ENCODE measurements at regions not wholly inside any gene's neighbourhood (a gene's known extent, or its start where the extent isn't known, plus 50 kb on each side); places are given as distances from the start of the nearest gene placed in this dataset.

GRCh38 chrX:124931958-124932357 is 387.7 kb upstream of the TEX13C start:
- no peak for DNase-seq (ENCODE audit: low read depth)

DNA sequence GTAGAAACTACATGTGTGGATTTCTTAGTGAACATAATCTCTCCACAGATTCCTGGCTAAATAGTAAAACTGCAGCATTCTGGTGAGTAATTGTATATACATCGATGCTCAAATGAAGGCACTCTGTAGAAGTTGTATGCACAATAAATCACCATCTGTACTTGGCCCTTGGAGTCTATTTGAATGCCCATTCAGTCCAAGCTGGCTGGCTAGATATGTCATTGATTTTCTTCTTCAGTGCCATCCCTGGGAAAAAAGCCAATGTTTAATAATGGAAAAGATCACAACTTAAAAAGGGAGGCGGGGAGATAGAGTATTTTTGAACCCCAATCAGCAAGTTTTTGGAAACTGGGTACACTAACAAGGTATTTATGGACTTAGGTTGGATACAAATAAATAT is 381.0 kb upstream of the TEX13C start:
- Histone ChIP-seq H3K4me3 (ENCODE audit: low read length) (no peak overlapping the region), H3K36me3 (ENCODE audit: control insufficient read depth, insufficient read depth, low read length, severe bottlenecking) (no peaks in the 10 kb centered on the region), H3K9ac (ENCODE audit: low read length) (no peak overlapping the region), H3K9me3 (ENCODE audit: control insufficient read depth, low read length) (no peaks in the 10 kb centered on the region), H3K4me1 (ENCODE audit: control insufficient read depth, insufficient read depth, low read length) (no peaks in the 10 kb centered on the region), H3K27me3 (replicated peaks; ENCODE audit: control insufficient read depth, insufficient read depth, low read length) (no peaks in the 10 kb centered on the region)
- no peak for DNase-seq (ENCODE audit: low read depth)

More at GRCh38 chrX:124931958-124932357, 387.7 kb upstream of the TEX13C start:
- H3K9ac ChIP-seq (ENCODE audit: low read length) = no peak overlapping the region
- no peaks in the 10 kb centered on the region for H3K4me1 ChIP-seq (ENCODE audit: control insufficient read depth, insufficient read depth, low read length)
- no peaks in the 10 kb centered on the region for H3K27me3 ChIP-seq (replicated peaks; ENCODE audit: control insufficient read depth, insufficient read depth, low read length)
- H3K4me3 ChIP-seq (ENCODE audit: low read length) = no peak overlapping the region
- no peaks in the 10 kb centered on the region for H3K36me3 ChIP-seq (ENCODE audit: control insufficient read depth, insufficient read depth, low read length, severe bottlenecking)
- H3K9me3 ChIP-seq (ENCODE audit: control insufficient read depth, low read length) = no peaks in the 10 kb centered on the region

GRCh38 chrX:124940531-124940930 is 379.1 kb upstream of the TEX13C start:
- H3K9me3 ChIP-seq (ENCODE audit: control insufficient read depth, low read length) = no peaks in the 10 kb centered on the region
- H3K36me3 ChIP-seq (ENCODE audit: control insufficient read depth, insufficient read depth, low read length, severe bottlenecking) = no peaks in the 10 kb centered on the region
- DNase-seq (ENCODE audit: low read depth) = no peak
- H3K9ac ChIP-seq (ENCODE audit: low read length) = no peak overlapping the region
- H3K4me3 ChIP-seq (ENCODE audit: low read length) = no peak overlapping the region
- H3K27me3 ChIP-seq (replicated peaks; ENCODE audit: control insufficient read depth, insufficient read depth, low read length) = no peaks in the 10 kb centered on the region
- H3K4me1 ChIP-seq (ENCODE audit: control insufficient read depth, insufficient read depth, low read length) = no peaks in the 10 kb centered on the region

- no peak for DNase-seq (ENCODE audit: low read depth)
- H3K9me3 ChIP-seq (ENCODE audit: control insufficient read depth, low read length) = no peaks in the 10 kb centered on the region
- no peaks in the 10 kb centered on the region for H3K4me1 ChIP-seq (ENCODE audit: control insufficient read depth, insufficient read depth, low read length)
- no peak overlapping the region for H3K4me3 ChIP-seq (ENCODE audit: low read length)
- H3K9ac ChIP-seq (ENCODE audit: low read length) = no peak overlapping the region
- H3K36me3 ChIP-seq (ENCODE audit: control insufficient read depth, insufficient read depth, low read length, severe bottlenecking) = no peaks in the 10 kb centered on the region
- H3K27me3 ChIP-seq (replicated peaks; ENCODE audit: control insufficient read depth, insufficient read depth, low read length) = no peaks in the 10 kb centered on the region
Measured at GRCh38 chrX:124954402-124954801, 365.3 kb upstream of the TEX13C start.

DNA sequence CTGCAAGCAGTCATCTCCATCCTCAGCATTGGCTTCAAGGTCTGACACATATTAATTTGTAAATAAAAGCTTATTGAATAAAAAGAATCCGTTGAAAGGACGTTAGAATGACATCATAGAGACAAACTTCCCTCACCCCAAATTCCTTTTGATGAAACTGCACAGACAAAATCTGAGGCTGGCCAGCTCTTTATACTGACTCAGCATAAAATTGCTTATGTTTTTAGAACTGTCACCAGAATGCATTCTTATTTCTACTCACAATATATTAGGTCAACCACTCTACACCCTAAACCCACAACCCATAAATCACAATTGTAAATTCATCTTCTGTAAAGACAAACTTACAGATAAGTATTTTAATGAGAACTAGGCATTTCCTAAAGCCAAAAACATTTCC is 359.2 kb upstream of the TEX13C start:
- H3K27me3 ChIP-seq (replicated peaks; ENCODE audit: control insufficient read depth, insufficient read depth, low read length) = no peaks in the 10 kb centered on the region
- no peaks in the 10 kb centered on the region for H3K4me1 ChIP-seq (ENCODE audit: control insufficient read depth, insufficient read depth, low read length)
- no peaks in the 10 kb centered on the region for H3K36me3 ChIP-seq (ENCODE audit: control insufficient read depth, insufficient read depth, low read length, severe bottlenecking)
- no peaks in the 10 kb centered on the region for H3K9me3 ChIP-seq (ENCODE audit: control insufficient read depth, low read length)
- no peak overlapping the region for H3K4me3 ChIP-seq (ENCODE audit: low read length)
- DNase-seq (ENCODE audit: low read depth) = no peak
- H3K9ac ChIP-seq (ENCODE audit: low read length) = no peak overlapping the region

DNA sequence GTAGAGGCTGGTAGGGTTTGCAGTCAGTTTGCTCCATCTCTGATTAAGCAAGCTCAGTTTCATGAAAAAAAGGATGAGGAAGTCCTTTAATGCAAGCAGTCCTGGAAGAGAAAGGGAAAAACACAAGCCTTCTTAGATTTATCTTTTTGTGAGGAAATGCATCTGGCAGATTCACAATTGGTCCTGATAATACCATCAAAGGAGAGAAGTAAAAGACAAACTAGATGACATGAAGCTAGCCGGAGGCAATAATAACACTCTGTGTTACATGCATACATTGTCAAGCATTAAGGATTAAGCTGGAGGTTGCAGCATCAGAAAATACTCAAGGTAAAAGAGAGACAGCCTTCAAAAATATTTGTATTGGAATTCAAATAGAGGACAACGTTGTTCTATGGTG is 356.0 kb upstream of the TEX13C start, which contains the start of gene TENM1:
Gene TENM1 (minus strand): TSS at position 101 of the 400 bp plus-strand sequence.
- H3K9ac ChIP-seq (ENCODE audit: low read length) = no peak within 1 kb of the TSS
- no peaks in the 10 kb centered on the region for H3K36me3 ChIP-seq (ENCODE audit: control insufficient read depth, insufficient read depth, low read length, severe bottlenecking)
- H3K9me3 ChIP-seq (ENCODE audit: control insufficient read depth, low read length) = no peaks in the 10 kb centered on the region
- H3K27me3 ChIP-seq (replicated peaks; ENCODE audit: control insufficient read depth, insufficient read depth, low read length) = no peaks in the 10 kb centered on the region
- H3K4me3 ChIP-seq (ENCODE audit: low read length) = no peak within 1 kb of the TSS
- no peak for DNase-seq (ENCODE audit: low read depth)
- no peaks in the 10 kb centered on the region for H3K4me1 ChIP-seq (ENCODE audit: control insufficient read depth, insufficient read depth, low read length)

DNA sequence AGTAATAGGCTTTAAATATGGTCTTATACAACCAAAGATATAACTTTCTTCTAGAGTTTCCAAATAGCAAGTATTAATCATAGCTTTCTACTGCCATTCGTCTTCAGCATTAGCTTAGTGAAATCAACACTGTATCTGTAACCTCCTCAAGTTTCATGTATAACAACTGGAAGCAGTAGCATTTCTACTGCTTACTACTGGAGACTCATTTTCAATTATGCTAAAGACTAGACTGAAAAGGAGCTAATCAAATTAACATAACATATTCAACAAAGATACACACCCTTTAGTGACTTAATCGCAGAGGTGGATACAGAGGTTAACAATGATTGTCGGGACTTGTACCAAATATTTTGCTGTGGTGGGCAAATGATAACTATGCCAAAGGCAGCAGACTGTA is 344.2 kb upstream of the TEX13C start:
- Histone ChIP-seq H3K9me3 (ENCODE audit: control insufficient read depth, low read length) (no peaks in the 10 kb centered on the region), H3K36me3 (ENCODE audit: control insufficient read depth, insufficient read depth, low read length, severe bottlenecking) (no peaks in the 10 kb centered on the region), H3K9ac (ENCODE audit: low read length) (no peak overlapping the region), H3K27me3 (replicated peaks; ENCODE audit: control insufficient read depth, insufficient read depth, low read length) (no peaks in the 10 kb centered on the region), H3K4me3 (ENCODE audit: low read length) (no peak overlapping the region), H3K4me1 (ENCODE audit: control insufficient read depth, insufficient read depth, low read length) (no peaks in the 10 kb centered on the region)
- no peak for DNase-seq (ENCODE audit: low read depth)

- Histone ChIP-seq H3K4me3 (ENCODE audit: low read length) (no peak overlapping the region), H3K9me3 (ENCODE audit: control insufficient read depth, low read length) (no peaks in the 10 kb centered on the region), H3K27me3 (replicated peaks; ENCODE audit: control insufficient read depth, insufficient read depth, low read length) (no peaks in the 10 kb centered on the region), H3K4me1 (ENCODE audit: control insufficient read depth, insufficient read depth, low read length) (peaks cover 4% of the 10 kb centered on the region), H3K9ac (ENCODE audit: low read length) (no peak overlapping the region), H3K36me3 (ENCODE audit: control insufficient read depth, insufficient read depth, low read length, severe bottlenecking) (no peaks in the 10 kb centered on the region)
- DNase-seq (ENCODE audit: low read depth) = no peak
Measured at GRCh38 chrX:124981420-124981819, 338.3 kb upstream of the TEX13C start.

GRCh38 chrX:124984140-124984813 is 335.4 kb upstream of the TEX13C start:
- Histone ChIP-seq H3K36me3 (ENCODE audit: control insufficient read depth, insufficient read depth, low read length, severe bottlenecking) (no peaks in the 10 kb centered on the region), H3K27me3 (replicated peaks; ENCODE audit: control insufficient read depth, insufficient read depth, low read length) (no peaks in the 10 kb centered on the region), H3K4me3 (ENCODE audit: low read length) (no peak overlapping the region), H3K4me1 (ENCODE audit: control insufficient read depth, insufficient read depth, low read length) (peaks cover 4% of the 10 kb centered on the region), H3K9ac (ENCODE audit: low read length) (no peak overlapping the region), H3K9me3 (ENCODE audit: control insufficient read depth, low read length) (no peaks in the 10 kb centered on the region)
- DNase-seq (ENCODE audit: low read depth) = no peak

- Histone ChIP-seq H3K9ac (ENCODE audit: low read length) (no peak overlapping the region), H3K27me3 (replicated peaks; ENCODE audit: control insufficient read depth, insufficient read depth, low read length) (no peaks in the 10 kb centered on the region), H3K4me3 (ENCODE audit: low read length) (no peak overlapping the region), H3K4me1 (ENCODE audit: control insufficient read depth, insufficient read depth, low read length) (peaks cover under 1% of the 10 kb centered on the region), H3K36me3 (ENCODE audit: control insufficient read depth, insufficient read depth, low read length, severe bottlenecking) (no peaks in the 10 kb centered on the region), H3K9me3 (ENCODE audit: control insufficient read depth, low read length) (no peaks in the 10 kb centered on the region)
- DNase-seq (ENCODE audit: low read depth) = no peak
Measured at GRCh38 chrX:124986284-124986683, 333.4 kb upstream of the TEX13C start.

GRCh38 chrX:124993735-124994134 is 325.9 kb upstream of the TEX13C start:
- DNase-seq (ENCODE audit: low read depth) = no peak

GRCh38 chrX:124994404-124994803 is 325.3 kb upstream of the TEX13C start:
- Histone ChIP-seq H3K9me3 (ENCODE audit: control insufficient read depth, low read length) (no peaks in the 10 kb centered on the region), H3K4me3 (ENCODE audit: low read length) (no peak overlapping the region), H3K36me3 (ENCODE audit: control insufficient read depth, insufficient read depth, low read length, severe bottlenecking) (no peaks in the 10 kb centered on the region), H3K27me3 (replicated peaks; ENCODE audit: control insufficient read depth, insufficient read depth, low read length) (no peaks in the 10 kb centered on the region), H3K9ac (ENCODE audit: low read length) (no peak overlapping the region), H3K4me1 (ENCODE audit: control insufficient read depth, insufficient read depth, low read length) (no peaks in the 10 kb centered on the region)
- no peak for DNase-seq (ENCODE audit: low read depth)

More at GRCh38 chrX:124993735-124994134, 325.9 kb upstream of the TEX13C start:
- no peaks in the 10 kb centered on the region for H3K36me3 ChIP-seq (ENCODE audit: control insufficient read depth, insufficient read depth, low read length, severe bottlenecking)
- H3K9ac ChIP-seq (ENCODE audit: low read length) = no peak overlapping the region
- H3K27me3 ChIP-seq (replicated peaks; ENCODE audit: control insufficient read depth, insufficient read depth, low read length) = no peaks in the 10 kb centered on the region
- no peaks in the 10 kb centered on the region for H3K4me1 ChIP-seq (ENCODE audit: control insufficient read depth, insufficient read depth, low read length)
- H3K9me3 ChIP-seq (ENCODE audit: control insufficient read depth, low read length) = no peaks in the 10 kb centered on the region
- no peak overlapping the region for H3K4me3 ChIP-seq (ENCODE audit: low read length)

All from adipocyte (in vitro differentiated cells).